ENCODE measurements at regions not wholly inside any gene's neighbourhood (a gene's known extent, or its start where the extent isn't known, plus 50 kb on each side); places are given as distances from the start of the nearest gene placed in this dataset.

DNA sequence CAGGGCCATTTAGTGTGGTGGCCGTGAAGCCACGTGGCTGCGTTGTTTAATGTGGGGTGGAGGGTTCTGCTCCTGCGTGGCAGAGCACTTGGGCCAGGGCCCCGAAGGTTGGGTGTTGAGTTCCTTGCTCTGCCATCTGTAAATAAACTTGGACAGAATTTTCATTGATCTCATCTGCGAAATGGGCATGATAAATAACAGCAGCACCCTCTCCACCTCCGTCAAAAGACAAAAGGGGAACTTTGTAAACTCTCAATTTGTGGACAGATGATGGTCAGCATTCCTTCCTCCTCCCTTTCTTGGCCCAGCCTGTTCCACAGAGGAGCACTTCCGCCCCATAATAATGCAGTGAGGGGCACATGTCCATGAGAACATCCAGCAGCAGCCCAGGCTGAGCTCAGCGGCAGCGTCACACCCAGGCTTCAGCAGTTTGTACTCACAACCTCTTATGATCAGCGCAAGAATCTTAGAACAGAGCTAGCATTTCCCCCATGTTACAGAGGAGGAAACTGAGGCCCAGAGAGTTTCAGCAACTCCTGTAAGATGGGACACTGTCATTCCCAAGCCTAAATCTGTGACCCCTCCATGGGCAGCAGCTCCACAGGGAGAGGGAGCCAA is 874.5 kb downstream of the BRD1 start:
- ATAC-seq (no peak), DNase-seq (no peak)
- no peak overlapping the region for H3K4me3 ChIP-seq
- H3K4me1 ChIP-seq, result no peaks in the 10 kb centered on the region
- no peaks in the 10 kb centered on the region for H3K9me3 ChIP-seq
- TF ChIP-seq, protein P1, sequence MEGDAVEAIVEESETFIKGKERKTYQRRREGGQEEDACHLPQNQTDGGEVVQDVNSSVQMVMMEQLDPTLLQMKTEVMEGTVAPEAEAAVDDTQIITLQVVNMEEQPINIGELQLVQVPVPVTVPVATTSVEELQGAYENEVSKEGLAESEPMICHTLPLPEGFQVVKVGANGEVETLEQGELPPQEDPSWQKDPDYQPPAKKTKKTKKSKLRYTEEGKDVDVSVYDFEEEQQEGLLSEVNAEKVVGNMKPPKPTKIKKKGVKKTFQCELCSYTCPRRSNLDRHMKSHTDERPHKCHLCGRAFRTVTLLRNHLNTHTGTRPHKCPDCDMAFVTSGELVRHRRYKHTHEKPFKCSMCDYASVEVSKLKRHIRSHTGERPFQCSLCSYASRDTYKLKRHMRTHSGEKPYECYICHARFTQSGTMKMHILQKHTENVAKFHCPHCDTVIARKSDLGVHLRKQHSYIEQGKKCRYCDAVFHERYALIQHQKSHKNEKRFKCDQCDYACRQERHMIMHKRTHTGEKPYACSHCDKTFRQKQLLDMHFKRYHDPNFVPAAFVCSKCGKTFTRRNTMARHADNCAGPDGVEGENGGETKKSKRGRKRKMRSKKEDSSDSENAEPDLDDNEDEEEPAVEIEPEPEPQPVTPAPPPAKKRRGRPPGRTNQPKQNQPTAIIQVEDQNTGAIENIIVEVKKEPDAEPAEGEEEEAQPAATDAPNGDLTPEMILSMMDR (IDR thresholded peaks at IDR 0.05), result no peak
- 83 to 84% (median 83%) methylated on average over 11 of the region's 11 CpGs for WGBS, 3 donors
- peaks cover 0 to 4% (median 0%) of the 10 kb centered on the region in 3 donors for H3K27me3 ChIP-seq (ENCODE audit: insufficient read depth in 3 of 3, low read length in 2 of 3)
- no peak overlapping the region for H3K27ac ChIP-seq
- intact Hi-C loops (cut with DNase I), result no loop called here
- H3K36me3 ChIP-seq (ENCODE audit: insufficient read depth in 1 of 2, low read depth in 1 of 2), result no peaks in the 10 kb centered on the region

DNA sequence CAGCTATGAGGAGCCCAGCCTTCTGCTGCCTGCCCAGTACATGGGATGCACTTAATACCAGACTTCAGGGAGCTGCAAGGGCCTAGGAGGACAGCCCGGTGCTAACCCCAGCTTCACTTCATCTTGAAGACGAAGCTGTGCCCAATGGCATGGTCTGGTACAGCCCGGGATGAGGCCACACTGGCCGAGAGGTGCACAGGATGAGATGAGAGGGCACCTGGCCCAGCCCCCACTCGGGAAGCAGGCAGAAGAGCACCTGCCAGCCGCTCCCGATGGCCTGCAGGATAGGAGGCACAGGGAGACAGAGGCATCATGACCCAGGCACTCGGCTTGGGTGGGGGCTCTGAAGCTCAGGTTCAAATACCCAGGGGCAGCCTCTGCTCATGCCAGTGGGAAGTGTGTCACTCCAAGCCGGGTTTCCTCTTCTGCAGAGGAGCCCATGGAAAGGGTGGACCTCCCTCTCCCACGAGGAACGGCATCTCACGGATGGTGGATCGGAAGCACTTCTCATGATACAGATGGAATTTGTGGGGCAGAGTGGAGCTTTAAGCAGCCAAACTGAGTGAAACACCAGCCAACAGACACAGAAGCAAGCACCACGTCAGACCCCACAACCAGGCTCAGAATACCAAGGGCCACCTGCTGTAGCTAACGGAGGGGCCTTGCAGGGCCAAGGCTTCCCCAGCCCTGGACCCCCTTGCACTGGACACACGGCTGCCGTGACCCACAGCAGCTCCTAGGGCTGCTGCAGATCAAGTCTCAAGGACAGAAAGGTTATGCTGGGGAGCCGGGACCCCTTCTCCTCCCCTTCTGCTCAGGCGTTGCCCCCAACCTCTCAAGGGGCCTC is 875.2 kb downstream of the BRD1 start:
- intact Hi-C loops (cut with DNase I), result no loop called here
- peaks cover 0 to 4% (median 0%) of the 10 kb centered on the region in 3 donors for H3K27me3 ChIP-seq (ENCODE audit: insufficient read depth in 3 of 3, low read length in 2 of 3)
- WGBS, 3 donors, result 68 to 71% (median 69%) methylated on average over 19 of the region's 19 CpGs

DNA sequence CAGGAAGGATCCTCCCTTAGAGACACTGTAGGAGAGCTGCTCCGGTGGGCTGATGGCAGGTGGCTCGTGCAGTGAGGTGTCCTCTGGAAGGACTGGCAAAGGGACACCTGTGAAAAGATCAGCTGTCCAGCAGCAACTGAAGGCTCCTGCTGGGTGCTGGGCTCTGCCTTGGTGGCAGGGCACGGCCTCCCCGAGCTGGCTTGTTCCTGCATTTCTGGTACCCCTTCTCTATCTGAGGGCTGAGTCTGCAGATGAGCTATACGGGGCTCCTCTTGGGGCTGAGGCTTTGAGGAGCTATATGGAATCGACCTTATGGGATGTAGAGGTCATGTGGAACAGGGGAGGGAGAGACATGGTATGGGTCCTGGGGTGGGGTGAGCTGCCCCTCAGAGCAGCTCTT is 875.8 kb downstream of the BRD1 start:
- Histone ChIP-seq H3K36me3 (ENCODE audit: insufficient read depth in 1 of 2, low read depth in 1 of 2) (no peaks in the 10 kb centered on the region), H3K27me3 (ENCODE audit: insufficient read depth in 3 of 3, low read length in 2 of 3) (peaks cover 0 to 4% (median 0%) of the 10 kb centered on the region in 3 donors), H3K4me3 (no peak overlapping the region), H3K9me3 (no peaks in the 10 kb centered on the region), H3K4me1 (no peaks in the 10 kb centered on the region), H3K27ac (no peak overlapping the region)
- 83 to 87% (median 83%) methylated on average over 6 of the region's 6 CpGs for WGBS, 3 donors
- TF ChIP-seq, protein P1 (IDR thresholded peaks at IDR 0.05), result no peak
- intact Hi-C loops (cut with DNase I), result no loop called here
- no peak for ATAC-seq
- DNase-seq, result no peak

More for the DNA sequence above, 875.2 kb downstream of the BRD1 start:
- H3K4me3 ChIP-seq, result no peak overlapping the region
- H3K4me1 ChIP-seq, result no peaks in the 10 kb centered on the region
- TF ChIP-seq, protein P1 (IDR thresholded peaks at IDR 0.05), result no peak
- H3K9me3 ChIP-seq, result no peaks in the 10 kb centered on the region
- no peak for DNase-seq
- no peak overlapping the region for H3K27ac ChIP-seq
- no peak for ATAC-seq
- no peaks in the 10 kb centered on the region for H3K36me3 ChIP-seq (ENCODE audit: insufficient read depth in 1 of 2, low read depth in 1 of 2)

DNA sequence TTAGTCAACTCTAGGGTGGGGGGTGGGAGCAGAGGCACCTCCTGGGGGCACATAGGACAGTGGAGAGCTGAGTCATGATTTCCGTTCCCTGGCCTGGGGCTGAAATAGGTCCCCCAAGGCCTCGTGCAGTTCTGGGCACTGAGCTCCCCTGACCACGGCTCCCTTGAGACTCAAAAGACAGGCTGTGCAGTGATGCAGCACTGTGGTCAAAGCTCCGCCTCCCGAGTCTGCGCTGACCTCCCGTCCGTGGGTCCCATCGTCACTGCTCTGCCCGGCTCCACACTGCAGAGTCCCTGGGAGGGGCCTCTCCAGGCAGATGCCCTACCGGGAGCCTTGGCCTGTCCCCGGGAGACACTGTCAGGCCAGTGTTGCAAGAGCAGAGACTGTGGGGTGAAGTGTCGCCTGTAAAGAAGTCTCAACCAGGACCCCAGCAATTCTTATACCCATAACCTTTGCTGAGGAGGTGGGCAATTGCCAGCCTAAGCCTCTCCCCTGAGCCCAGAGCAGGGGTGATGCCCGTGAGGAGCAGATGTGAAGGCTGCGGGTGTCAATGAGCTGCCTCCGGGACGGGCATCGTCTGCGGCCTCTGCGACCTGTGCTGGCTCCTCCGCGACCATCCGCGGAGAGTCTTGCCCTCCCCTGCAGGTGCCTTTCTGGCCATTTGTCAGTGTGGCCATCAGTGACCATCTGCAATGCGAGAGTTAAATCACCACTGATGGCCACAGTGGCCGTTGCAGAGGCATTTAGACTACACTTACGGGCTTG is 877.3 kb downstream of the BRD1 start:
- Histone ChIP-seq H3K9me3 (no peaks in the 10 kb centered on the region), H3K4me3 (no peak overlapping the region), H3K27me3 (ENCODE audit: insufficient read depth in 3 of 3, low read length in 2 of 3) (peaks cover 0 to 4% (median 0%) of the 10 kb centered on the region in 3 donors), H3K4me1 (no peaks in the 10 kb centered on the region), H3K27ac (no peak overlapping the region), H3K36me3 (ENCODE audit: insufficient read depth in 1 of 2, low read depth in 1 of 2) (no peaks in the 10 kb centered on the region)
- 62 to 64% (median 64%) methylated on average over 27 of the region's 27 CpGs for WGBS, 3 donors
- ATAC-seq, result no peak
- intact Hi-C loops (cut with DNase I), result no loop called here
- DNase-seq, result no peak
- TF ChIP-seq, protein P1 (IDR thresholded peaks at IDR 0.05), result no peak

All from psoas muscle (tissue), 7 donors.